Liver (tissue), 8 donors: ENCODE measurements at regions not wholly inside any gene's neighbourhood (a gene's known extent, or its start where the extent isn't known, plus 50 kb on each side); places are given as distances from the start of the nearest gene placed in this dataset.

Experiments used
- DNase-seq: peaks from one replicate; pipeline ENCODE4 v3.0.0-alpha.2; 2017; ENCODE audit warnings: low spot score
- H3K27ac ChIP-seq, 2 donors: one replicate each; pipeline ENCODE4 v1.7.0; 2013; ENCODE audit warnings: inconsistent platforms in 2 of 2, low read length in 2 of 2, control low read depth in 1 of 2, low read depth in 1 of 2, mild to moderate bottlenecking in 1 of 2
- H3K27me3 ChIP-seq, 4 donors: one replicate each; pipeline versions ENCODE4 v1.6.1 to v1.7.0; 2013; ENCODE audit warnings: low read length in 3 of 4, inconsistent platforms in 1 of 4, mild to moderate bottlenecking in 1 of 4, moderate library complexity in 1 of 4; ENCODE audit not compliant: control insufficient read depth in 4 of 4, insufficient read depth in 4 of 4
- H3K36me3 ChIP-seq, 4 donors: one replicate each; pipeline versions ENCODE4 v1.6.1 to v1.7.0; 2013; ENCODE audit warnings: low read length in 3 of 4, mild to moderate bottlenecking in 3 of 4, low read depth in 1 of 4, moderate library complexity in 1 of 4; ENCODE audit not compliant: control insufficient read depth in 4 of 4, insufficient read depth in 3 of 4
- H3K4me1 ChIP-seq, 4 donors: one replicate each; pipeline versions ENCODE4 v1.6.1 to v1.7.0; 2013; ENCODE audit warnings: low read length in 3 of 4, mild to moderate bottlenecking in 3 of 4, moderate library complexity in 1 of 4; ENCODE audit not compliant: control insufficient read depth in 4 of 4, insufficient read depth in 4 of 4
- H3K4me3 ChIP-seq, 3 donors: one replicate each; pipeline versions ENCODE4 v1.6.1 to v1.7.0; 2013; ENCODE audit warnings: low read length in 3 of 3, control low read depth in 1 of 3, low read depth in 1 of 3, mild to moderate bottlenecking in 1 of 3
- H3K9ac ChIP-seq, 2 donors: one replicate each; pipeline ENCODE4 v1.7.0; 2013; ENCODE audit warnings: low read length in 2 of 2, mild to moderate bottlenecking in 2 of 2, moderate library complexity in 2 of 2, control low read depth in 1 of 2, low read depth in 1 of 2
- H3K9me3 ChIP-seq, 4 donors: one replicate each; pipeline versions ENCODE4 v1.6.1 to v1.7.0; 2013; ENCODE audit warnings: low read length in 3 of 4; ENCODE audit not compliant: control insufficient read depth in 4 of 4
- ATF3 ChIP-seq: IDR thresholded peaks from 2 replicates; pipeline ENCODE4 v1.6.1; 2016; ENCODE audit warnings: antibody characterized with exemption
- CTCF ChIP-seq: fragments of 150-350 bp; IDR thresholded peaks from 2 replicates; pipeline ENCODE4 v1.5.1; 2017; ENCODE audit warnings: improper control_type of control experiment, low read depth, low read length; ENCODE audit not compliant: missing input control
- EGR1 ChIP-seq, 2 donors: IDR thresholded peaks; 2 replicates each; pipeline ENCODE4 v1.6.1; 2016 to 2018; ENCODE audit warnings: antibody characterized with exemption in 2 of 2, low read depth in 2 of 2
- FOXA1 ChIP-seq: IDR thresholded peaks from 2 replicates; pipeline ENCODE4 v1.6.1; 2016; ENCODE audit warnings: antibody characterized with exemption
- FOXA2 ChIP-seq: IDR thresholded peaks from 2 replicates; pipeline ENCODE4 v1.6.1; 2016; ENCODE audit warnings: antibody characterized with exemption
- GABPA ChIP-seq, 2 donors: IDR thresholded peaks in 1 of 2; conservative IDR thresholded peaks in 1 of 2; 2 replicates each; pipeline ENCODE4 v1.6.1; 2016; ENCODE audit warnings: antibody characterized with exemption in 2 of 2, mild to moderate bottlenecking in 1 of 2, moderate library complexity in 1 of 2
- HNF4A ChIP-seq, 2 donors: conservative IDR thresholded peaks; 2 replicates each; pipeline ENCODE4 v1.6.1; 2016; ENCODE audit warnings: antibody characterized with exemption in 2 of 2, mild to moderate bottlenecking in 2 of 2
- HNF4G ChIP-seq: IDR thresholded peaks from 2 replicates; pipeline ENCODE4 v1.6.1; 2016; ENCODE audit warnings: antibody characterized with exemption
- JUND ChIP-seq, 2 donors: IDR thresholded peaks; 2 replicates each; pipeline ENCODE4 v1.6.1; 2016; ENCODE audit warnings: antibody characterized with exemption in 2 of 2
- NR2F2 ChIP-seq: IDR thresholded peaks from 2 replicates; pipeline ENCODE4 v1.6.1; 2016; ENCODE audit warnings: antibody characterized with exemption
- RAD21 ChIP-seq, 2 donors: IDR thresholded peaks; 2 replicates each; pipeline ENCODE4 v1.6.1; 2016; ENCODE audit warnings: antibody characterized with exemption in 2 of 2, mild to moderate bottlenecking in 2 of 2
- SP1 ChIP-seq: IDR thresholded peaks from 2 replicates; pipeline ENCODE4 v1.6.1; 2018; ENCODE audit warnings: antibody characterized with exemption, mild to moderate bottlenecking
- TAF1 ChIP-seq: conservative IDR thresholded peaks from 2 replicates; pipeline ENCODE4 v1.6.1; 2016; ENCODE audit warnings: antibody characterized with exemption, mild to moderate bottlenecking
- YY1 ChIP-seq: IDR thresholded peaks from 2 replicates; pipeline ENCODE4 v1.6.1; 2016; ENCODE audit warnings: antibody characterized with exemption, mild to moderate bottlenecking
- WGBS: extraction: QIAGEN DNeasy Blood & Tissue Kit; methylation state at CpG from one replicate; pipeline ENCODE4 v1.1.7; 2013; 5-methylcytosine and 5-hydroxymethylcytosine counted together
- TF ChIP-seq, protein P1 (sequence below): IDR thresholded peaks from 2 replicates; pipeline ENCODE4 v1.6.1; 2016; ENCODE audit warnings: antibody characterized with exemption, mild to moderate bottlenecking
- TF ChIP-seq, protein P2 (sequence below): IDR thresholded peaks from 2 replicates; pipeline ENCODE4 v1.6.1; 2016; ENCODE audit warnings: antibody characterized with exemption
- TF ChIP-seq, protein P3 (sequence below): IDR thresholded peaks from 2 replicates; pipeline ENCODE4 v1.6.1; 2016; ENCODE audit warnings: antibody characterized with exemption
- donor health status: healthy.
- donor health status: healthy.
- donor health status: healthy.
- donor health status: healthy.
- donor health status: healthy.

DNA sequence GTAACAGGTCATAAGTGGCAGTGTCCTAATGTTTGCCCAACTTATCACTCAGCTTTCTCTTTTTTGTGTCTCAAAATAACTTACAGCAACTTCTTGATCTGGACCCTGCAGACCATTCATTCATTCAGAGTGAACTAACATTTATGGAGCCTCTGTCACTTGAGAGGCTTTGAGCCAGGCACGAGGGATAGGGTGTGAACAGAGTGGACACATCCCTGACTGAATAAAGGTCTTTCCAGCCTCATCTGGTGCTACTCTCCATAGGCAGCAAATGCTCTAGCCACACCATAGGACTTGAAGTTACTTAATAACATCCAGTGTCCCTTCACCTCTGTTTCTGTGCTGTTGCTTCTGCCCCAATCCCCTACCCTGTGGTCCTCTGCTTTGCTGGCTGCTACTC is 212.1 kb upstream of the FBN2 start:
- WGBS = 42% methylated on average over 1 of the region's 1 CpG
- Histone ChIP-seq H3K9me3 (no peaks in the 10 kb centered on the region), H3K4me3 (no peak overlapping the region), H3K36me3 (no peaks in the 10 kb centered on the region), H3K4me1 (no peaks in the 10 kb centered on the region), H3K27me3 (peaks cover 0 to 2% (median 0%) of the 10 kb centered on the region in 4 donors), H3K27ac (no peak overlapping the region), H3K9ac (no peak overlapping the region)
- DNase-seq = no peak
- TF ChIP-seq GABPA (IDR thresholded peaks at IDR 0.05 in 1 of 2, conservative IDR thresholded peaks at IDR 0.05 in 1 of 2) = no peak
- TF ChIP-seq HNF4G = no peak
- TF ChIP-seq FOXA1 = no peak
- TF ChIP-seq NR2F2 = no peak
- no peak for TF ChIP-seq RAD21 (IDR thresholded peaks at IDR 0.05)
- no peak for TF ChIP-seq EGR1 (IDR thresholded peaks at IDR 0.05; ENCODE audit: low read depth in 2 of 2)
- TF ChIP-seq ATF3 = no peak
- no peak for TF ChIP-seq YY1
- no peak for TF ChIP-seq FOXA2
- no peak for TF ChIP-seq HNF4A (conservative IDR thresholded peaks at IDR 0.05)
- TF ChIP-seq, protein P1, sequence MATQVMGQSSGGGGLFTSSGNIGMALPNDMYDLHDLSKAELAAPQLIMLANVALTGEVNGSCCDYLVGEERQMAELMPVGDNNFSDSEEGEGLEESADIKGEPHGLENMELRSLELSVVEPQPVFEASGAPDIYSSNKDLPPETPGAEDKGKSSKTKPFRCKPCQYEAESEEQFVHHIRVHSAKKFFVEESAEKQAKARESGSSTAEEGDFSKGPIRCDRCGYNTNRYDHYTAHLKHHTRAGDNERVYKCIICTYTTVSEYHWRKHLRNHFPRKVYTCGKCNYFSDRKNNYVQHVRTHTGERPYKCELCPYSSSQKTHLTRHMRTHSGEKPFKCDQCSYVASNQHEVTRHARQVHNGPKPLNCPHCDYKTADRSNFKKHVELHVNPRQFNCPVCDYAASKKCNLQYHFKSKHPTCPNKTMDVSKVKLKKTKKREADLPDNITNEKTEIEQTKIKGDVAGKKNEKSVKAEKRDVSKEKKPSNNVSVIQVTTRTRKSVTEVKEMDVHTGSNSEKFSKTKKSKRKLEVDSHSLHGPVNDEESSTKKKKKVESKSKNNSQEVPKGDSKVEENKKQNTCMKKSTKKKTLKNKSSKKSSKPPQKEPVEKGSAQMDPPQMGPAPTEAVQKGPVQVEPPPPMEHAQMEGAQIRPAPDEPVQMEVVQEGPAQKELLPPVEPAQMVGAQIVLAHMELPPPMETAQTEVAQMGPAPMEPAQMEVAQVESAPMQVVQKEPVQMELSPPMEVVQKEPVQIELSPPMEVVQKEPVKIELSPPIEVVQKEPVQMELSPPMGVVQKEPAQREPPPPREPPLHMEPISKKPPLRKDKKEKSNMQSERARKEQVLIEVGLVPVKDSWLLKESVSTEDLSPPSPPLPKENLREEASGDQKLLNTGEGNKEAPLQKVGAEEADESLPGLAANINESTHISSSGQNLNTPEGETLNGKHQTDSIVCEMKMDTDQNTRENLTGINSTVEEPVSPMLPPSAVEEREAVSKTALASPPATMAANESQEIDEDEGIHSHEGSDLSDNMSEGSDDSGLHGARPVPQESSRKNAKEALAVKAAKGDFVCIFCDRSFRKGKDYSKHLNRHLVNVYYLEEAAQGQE = no peak
- TF ChIP-seq, protein P2, sequence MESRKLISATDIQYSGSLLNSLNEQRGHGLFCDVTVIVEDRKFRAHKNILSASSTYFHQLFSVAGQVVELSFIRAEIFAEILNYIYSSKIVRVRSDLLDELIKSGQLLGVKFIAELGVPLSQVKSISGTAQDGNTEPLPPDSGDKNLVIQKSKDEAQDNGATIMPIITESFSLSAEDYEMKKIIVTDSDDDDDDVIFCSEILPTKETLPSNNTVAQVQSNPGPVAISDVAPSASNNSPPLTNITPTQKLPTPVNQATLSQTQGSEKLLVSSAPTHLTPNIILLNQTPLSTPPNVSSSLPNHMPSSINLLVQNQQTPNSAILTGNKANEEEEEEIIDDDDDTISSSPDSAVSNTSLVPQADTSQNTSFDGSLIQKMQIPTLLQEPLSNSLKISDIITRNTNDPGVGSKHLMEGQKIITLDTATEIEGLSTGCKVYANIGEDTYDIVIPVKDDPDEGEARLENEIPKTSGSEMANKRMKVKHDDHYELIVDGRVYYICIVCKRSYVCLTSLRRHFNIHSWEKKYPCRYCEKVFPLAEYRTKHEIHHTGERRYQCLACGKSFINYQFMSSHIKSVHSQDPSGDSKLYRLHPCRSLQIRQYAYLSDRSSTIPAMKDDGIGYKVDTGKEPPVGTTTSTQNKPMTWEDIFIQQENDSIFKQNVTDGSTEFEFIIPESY = no peak
- TF ChIP-seq CTCF = no peak

DNA sequence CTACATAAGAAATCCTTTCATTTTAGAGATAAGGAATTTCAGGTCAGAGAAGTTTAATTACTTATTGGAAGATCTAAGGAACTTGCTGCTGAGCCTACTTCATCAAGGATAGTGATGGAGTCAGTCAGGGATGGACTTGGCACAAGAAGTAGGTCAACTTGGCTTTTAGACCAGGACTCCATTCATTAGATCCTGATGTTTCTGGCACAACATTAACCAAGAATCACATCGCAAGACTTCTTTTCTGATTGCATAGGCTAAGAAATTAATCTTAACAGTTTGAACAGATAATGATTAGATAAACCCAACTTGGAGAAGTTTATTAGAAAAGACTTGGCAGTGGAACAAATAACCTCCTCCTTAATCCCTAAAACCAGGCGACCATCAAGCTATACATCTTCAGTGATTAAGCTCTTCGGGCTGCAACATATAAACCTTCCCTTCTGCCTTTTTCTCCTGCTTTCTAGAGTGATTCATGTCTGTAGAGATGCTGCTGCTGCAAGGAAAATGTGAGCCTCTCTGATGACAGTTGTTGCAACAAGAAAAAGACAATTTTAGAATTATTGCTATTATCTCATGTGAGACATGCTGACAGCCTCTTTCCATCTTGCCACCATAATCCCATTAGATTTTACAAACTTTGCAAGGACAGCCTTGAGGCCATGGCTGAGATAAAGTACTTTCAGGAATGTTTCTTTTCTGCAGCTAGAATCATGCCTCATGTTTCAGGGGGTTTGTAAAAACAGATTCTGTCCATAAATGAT is 207.9 kb upstream of the SLC27A6 start:
- H3K27ac ChIP-seq = no peak overlapping the region
- H3K27me3 ChIP-seq = no peaks in the 10 kb centered on the region
- H3K9ac ChIP-seq = no peak overlapping the region
- H3K36me3 ChIP-seq = no peaks in the 10 kb centered on the region
- 73% methylated on average over 3 of the region's 3 CpGs for WGBS
- DNase-seq = no peak
- no peak overlapping the region for H3K4me3 ChIP-seq
- H3K9me3 ChIP-seq = no peaks in the 10 kb centered on the region
- no peaks in the 10 kb centered on the region for H3K4me1 ChIP-seq
- TF ChIP-seq HNF4A (conservative IDR thresholded peaks at IDR 0.05) (no peak), FOXA1 (no peak), GABPA (IDR thresholded peaks at IDR 0.05 in 1 of 2, conservative IDR thresholded peaks at IDR 0.05 in 1 of 2) (no peak), EGR1 (IDR thresholded peaks at IDR 0.05; ENCODE audit: low read depth in 2 of 2) (no peak), JUND (IDR thresholded peaks at IDR 0.05) (no peak), ATF3 (no peak), YY1 (no peak), RAD21 (IDR thresholded peaks at IDR 0.05) (no peak), HNF4G (no peak), NR2F2 (no peak), FOXA2 (no peak), TAF1 (no peak), SP1 (no peak)
- TF ChIP-seq, protein P3, sequence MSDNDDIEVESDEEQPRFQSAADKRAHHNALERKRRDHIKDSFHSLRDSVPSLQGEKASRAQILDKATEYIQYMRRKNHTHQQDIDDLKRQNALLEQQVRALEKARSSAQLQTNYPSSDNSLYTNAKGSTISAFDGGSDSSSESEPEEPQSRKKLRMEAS = no peak
- TF ChIP-seq, protein P1 = no peak
